Stomach smooth muscle (tissue), 2 donors: ENCODE measurements at regions not wholly inside any gene's neighbourhood (a gene's known extent, or its start where the extent isn't known, plus 50 kb on each side); places are given as distances from the start of the nearest gene placed in this dataset.
"Not testable (repeated sequence)": the region's sequence is repeated elsewhere in the genome, so short reads cannot be mapped to it uniquely, and the experiment has no call there.

ENCODE experiments used
- H3K27ac ChIP-seq: one replicate; pipeline ENCODE4 v1.7.0; 2013; ENCODE audit warnings: mild to moderate bottlenecking, low read length, inconsistent platforms
- H3K27me3 ChIP-seq, 2 donors: one replicate each; pipeline ENCODE4 v1.7.0; 2013; ENCODE audit warnings: low read length in 2 of 2; ENCODE audit not compliant: insufficient read depth in 2 of 2, control insufficient read depth in 1 of 2
- H3K36me3 ChIP-seq, 2 donors: one replicate each; pipeline ENCODE4 v1.7.0; 2013; ENCODE audit warnings: low read length in 2 of 2; ENCODE audit not compliant: control insufficient read depth in 2 of 2, insufficient read depth in 2 of 2
- H3K4me1 ChIP-seq: one replicate; pipeline ENCODE4 v1.7.0; 2013; ENCODE audit warnings: low read length; ENCODE audit not compliant: control insufficient read depth, insufficient read depth
- H3K4me3 ChIP-seq, 2 donors: one replicate each; pipeline ENCODE4 v1.7.0; 2013; ENCODE audit warnings: low read length in 2 of 2
- H3K9ac ChIP-seq, 2 donors: one replicate each; pipeline ENCODE4 v1.7.0; 2013; ENCODE audit warnings: low read length in 2 of 2, mild to moderate bottlenecking in 1 of 2
- H3K9me3 ChIP-seq, 2 donors: one replicate each; pipeline ENCODE4 v1.7.0; 2013; ENCODE audit warnings: low read length in 2 of 2; ENCODE audit not compliant: control insufficient read depth in 2 of 2
- donor health status: healthy.
- donor health status: Pancreatic carcinoma.

DNA sequence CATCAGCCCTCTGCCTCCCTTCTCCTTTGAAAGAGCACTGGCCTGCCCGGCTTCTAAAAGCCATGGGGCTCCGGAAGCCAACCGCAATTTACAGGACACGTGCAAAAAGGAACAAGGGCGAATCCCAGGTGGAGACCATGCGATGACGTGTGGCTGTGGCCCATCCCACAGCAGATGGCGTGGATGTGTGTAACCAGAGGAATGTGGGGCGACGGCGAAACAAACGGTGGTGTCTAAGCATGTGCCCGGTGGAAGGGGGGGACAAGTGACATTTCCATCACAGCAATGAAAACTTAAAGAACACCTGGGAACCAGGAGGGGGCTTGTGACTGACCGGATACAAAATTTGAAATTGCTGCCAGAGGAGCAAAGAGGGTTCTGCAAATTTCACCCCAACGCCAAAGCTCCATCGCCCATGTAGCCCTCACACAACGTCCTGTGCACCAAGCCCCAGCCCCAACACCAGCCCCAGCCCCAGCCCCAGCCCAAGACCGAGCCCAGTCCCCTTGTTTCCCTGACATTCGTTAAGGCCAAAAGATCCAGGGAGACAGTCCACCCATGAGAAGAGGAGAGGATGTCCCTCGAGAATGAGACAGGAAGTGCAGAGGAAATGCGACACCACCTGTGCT, 159.7 kb upstream of the ZNF337 start:
- no peaks in the 10 kb centered on the region for H3K9me3 ChIP-seq
- H3K36me3 ChIP-seq: no peaks in the 10 kb centered on the region
- H3K4me1 ChIP-seq: peaks cover 28% of the 10 kb centered on the region
- no peak overlapping the region for H3K4me3 ChIP-seq
- H3K9ac ChIP-seq: no peak overlapping the region
- peaks cover 2 to 9% of the 10 kb centered on the region in 2 donors for H3K27me3 ChIP-seq
- no peak overlapping the region for H3K27ac ChIP-seq

DNA sequence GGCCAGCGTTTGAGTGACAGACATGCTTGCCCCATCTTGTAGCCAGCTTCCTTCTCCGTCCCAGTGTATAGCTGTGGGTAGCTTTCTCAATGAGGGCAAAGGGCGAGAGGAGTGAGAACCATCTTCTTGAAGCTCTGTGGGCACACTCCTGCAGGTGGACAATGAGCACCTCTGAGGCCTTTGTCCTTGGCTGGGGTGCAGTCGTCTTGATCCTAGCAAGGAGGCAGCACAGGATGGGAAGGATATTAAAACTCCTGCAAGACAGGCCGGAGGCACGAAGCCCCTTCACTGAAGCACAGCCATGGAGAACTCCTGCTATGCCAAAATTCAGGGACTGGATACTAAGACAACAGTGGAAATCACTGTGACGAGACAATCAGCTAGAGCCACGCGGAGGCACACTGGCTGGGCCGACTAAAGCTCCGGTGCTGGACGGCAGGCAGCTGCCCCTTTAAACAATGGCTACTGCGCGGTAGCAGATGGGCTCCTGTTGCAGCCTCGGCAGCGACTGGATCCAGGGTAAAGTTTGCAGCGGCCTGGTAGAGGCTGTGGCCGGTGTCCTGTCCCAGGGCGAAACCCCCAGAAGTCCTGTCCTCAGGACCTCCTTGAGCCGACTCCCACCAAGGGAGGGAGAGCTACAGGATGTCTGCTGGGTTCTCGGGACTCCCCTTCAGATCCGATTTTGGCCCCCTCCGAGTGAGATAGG, 159.0 kb upstream of the ZNF337 start:
- not testable (repeated sequence) for H3K36me3 ChIP-seq, H3K27ac ChIP-seq, H3K27me3 ChIP-seq, H3K9me3 ChIP-seq, H3K9ac ChIP-seq, H3K4me3 ChIP-seq
- H3K4me1 ChIP-seq: peaks cover 24% of the 10 kb centered on the region

DNA sequence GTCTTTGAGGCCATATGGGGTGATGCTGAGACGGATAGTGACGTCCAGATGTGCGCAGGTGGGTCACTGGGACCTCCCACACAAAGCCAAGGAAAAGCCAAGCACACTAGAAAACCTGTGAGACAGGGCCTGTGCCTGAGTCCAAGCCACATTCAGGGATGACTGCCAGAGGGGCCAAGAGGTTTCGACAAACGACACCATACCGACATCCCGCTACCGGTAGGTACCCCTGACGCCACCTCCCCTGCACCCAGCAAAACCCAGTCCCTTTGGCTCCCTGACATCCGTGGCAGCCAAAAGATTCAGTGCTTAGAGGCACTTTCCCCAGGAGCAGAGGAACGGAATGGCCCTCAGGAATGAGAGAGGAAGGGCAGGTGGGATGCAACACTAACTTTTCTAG, 158.0 kb upstream of the ZNF337 start:
- Histone ChIP-seq H3K4me3 (peak overlapping the region; percentile 62 to 76), H3K4me1 (peaks cover 16% of the 10 kb centered on the region)
- not testable (repeated sequence) for H3K27me3 ChIP-seq, H3K27ac ChIP-seq, H3K9me3 ChIP-seq, H3K36me3 ChIP-seq, H3K9ac ChIP-seq

DNA sequence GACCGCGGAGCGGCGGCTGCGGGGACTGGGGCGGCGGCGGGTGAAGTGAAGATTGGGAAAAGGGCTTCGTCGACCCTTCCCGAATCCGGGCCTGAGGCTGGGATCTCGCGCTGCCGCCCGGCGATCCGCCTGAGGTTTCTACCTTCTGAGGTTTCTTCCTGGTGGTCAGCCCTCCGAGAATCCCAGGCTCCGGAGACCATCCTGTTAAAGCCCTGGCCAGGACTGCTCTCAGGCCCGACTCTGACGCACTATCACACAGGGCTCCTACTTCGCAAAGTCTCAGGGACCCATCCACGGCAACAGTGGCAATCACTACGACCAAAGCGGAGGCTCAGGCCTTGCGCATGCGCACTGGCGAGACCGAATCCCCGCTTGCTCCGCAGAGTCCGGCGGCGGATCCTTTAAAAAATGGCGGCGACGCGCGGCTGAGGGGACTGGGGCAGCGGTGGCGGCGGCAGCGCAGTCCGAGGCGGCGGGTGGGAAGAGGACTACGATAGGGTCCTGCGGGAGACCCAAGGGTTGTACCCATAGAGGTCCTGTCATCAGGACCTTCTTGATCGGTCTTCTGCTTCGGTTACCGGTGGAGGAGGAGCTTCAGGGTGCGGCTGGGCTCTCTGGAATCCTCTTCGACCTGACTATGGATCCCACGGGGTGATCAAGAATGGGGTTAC, 157.2 kb upstream of the ZNF337 start:
- peak overlapping the region; percentile 49 for H3K27ac ChIP-seq
- peak overlapping the region; percentile 58 to 72 for H3K9ac ChIP-seq
- H3K9me3 ChIP-seq, H3K27me3 ChIP-seq, H3K36me3 ChIP-seq: not testable (repeated sequence)
- peaks cover 14% of the 10 kb centered on the region for H3K4me1 ChIP-seq
- peak overlapping the region; percentile 62 to 76 for H3K4me3 ChIP-seq

DNA sequence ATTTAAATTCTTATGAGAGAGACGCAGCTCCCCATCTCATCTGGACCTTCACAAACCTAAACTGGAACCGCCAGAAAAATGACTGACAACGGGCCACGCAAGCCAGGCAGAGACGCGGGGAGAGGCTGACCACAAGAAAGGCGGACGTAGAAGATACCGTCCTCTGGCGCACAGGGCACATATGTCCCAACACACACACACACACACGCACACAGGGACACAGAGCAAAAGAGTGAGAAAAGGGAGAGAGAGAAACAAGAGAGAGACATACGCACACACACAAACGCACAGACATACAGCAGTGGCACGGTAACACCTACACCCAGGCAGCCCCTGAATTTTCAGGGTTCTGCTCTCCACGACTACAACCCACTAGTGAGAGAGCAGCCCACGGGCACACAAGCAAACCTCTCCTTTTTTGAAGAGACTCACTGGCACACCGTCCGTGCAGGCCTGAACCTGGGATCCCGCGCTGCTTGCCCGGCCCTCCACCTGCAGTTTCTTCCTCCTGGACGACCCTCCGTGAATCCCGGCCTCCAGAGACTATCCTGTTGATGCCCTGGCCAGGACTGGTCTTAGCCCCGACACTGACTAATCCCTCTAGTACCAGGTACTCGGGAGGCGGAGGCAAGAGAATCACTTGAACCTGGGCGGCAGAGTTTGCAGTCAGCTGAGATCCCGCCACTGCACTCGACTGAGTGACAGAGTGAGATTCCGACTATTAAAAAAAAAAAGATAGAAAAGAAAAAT, 156.5 kb upstream of the ZNF337 start:
- peak overlapping the region; percentile 62 to 76 for H3K4me3 ChIP-seq
- not testable (repeated sequence) for H3K4me1 ChIP-seq, H3K27me3 ChIP-seq

DNA sequence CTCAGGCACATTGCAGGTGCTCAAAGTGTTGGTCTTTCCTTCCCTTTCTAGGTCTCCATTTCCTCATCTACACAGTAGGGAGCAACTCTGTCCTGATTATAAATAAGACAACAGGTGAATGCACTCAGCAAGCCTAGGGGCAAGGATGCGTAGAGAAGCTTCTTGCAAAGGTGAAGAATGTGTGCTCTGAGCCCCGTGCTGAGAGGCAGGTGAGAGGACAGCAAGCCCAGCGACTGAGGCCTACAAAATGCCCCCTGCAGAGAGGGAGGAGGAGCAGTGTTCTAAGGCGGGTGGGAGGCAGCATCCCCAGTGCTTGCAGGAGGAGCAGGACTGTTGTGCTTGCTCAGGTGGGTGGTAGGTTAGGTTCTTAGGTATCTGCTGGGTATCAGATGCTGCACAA, 153.5 kb upstream of the ZNF337 start:
- not testable (repeated sequence) for H3K9ac ChIP-seq, H3K4me1 ChIP-seq, H3K9me3 ChIP-seq, H3K36me3 ChIP-seq, H3K27ac ChIP-seq, H3K4me3 ChIP-seq, H3K27me3 ChIP-seq

More for the DNA sequence above, 156.5 kb upstream of the ZNF337 start:
- H3K27ac ChIP-seq: peak overlapping the region; percentile 49
- not testable (repeated sequence) for H3K9me3 ChIP-seq, H3K36me3 ChIP-seq
- H3K9ac ChIP-seq: peak overlapping the region; percentile 58 to 72

DNA sequence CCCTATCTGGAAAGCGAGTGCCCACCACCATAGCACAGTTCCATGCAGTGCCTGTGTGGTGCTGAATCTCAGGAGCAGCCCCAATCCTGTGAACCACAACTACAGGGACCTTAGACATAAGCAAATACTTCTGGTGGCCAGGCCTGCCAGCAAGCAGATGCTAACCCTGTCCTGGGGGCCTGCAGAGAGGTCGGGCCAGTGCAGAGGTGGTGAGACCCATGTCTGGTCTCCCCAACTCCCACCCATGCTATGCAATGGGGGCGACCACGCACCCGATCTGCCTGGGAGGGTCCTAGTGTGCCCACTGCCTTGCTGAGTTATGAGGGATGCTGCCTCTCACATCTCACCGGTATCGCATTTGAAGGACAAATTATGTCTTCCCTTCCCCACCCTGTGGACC, 151.6 kb upstream of the ZNF337 start:
- Histone ChIP-seq H3K27ac (no peak overlapping the region), H3K36me3 (peaks cover 0 to 3% of the 10 kb centered on the region in 2 donors)

DNA sequence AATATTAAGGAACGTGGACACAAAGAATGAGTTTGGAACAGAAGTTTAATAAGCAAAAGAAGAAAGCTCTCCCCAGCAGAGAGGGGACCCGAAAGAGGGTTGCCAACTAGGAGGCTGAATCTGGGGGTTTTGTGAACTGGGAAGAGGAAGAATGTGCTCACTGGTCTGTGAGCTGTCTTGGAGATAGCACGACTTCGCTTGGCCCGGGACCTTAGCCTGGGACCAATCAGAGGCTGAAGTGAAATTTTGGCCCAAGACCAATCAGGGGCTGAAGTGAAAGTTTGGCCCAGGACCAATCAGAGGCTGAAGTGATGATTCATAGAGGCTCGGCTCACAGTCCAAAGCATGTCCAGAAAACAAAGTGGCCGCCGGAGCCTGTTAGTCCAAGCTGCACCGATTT, 148.0 kb upstream of the ZNF337 start:
- H3K4me1 ChIP-seq, H3K27me3 ChIP-seq, H3K9me3 ChIP-seq, H3K9ac ChIP-seq, H3K4me3 ChIP-seq, H3K36me3 ChIP-seq, H3K27ac ChIP-seq: not testable (repeated sequence)

More for the DNA sequence above, 151.6 kb upstream of the ZNF337 start:
- Histone ChIP-seq H3K27me3 (no peaks in the 10 kb centered on the region), H3K9me3 (no peaks in the 10 kb centered on the region), H3K9ac (no peak overlapping the region), H3K4me3 (no peak overlapping the region), H3K4me1 (peaks cover 5% of the 10 kb centered on the region)

DNA sequence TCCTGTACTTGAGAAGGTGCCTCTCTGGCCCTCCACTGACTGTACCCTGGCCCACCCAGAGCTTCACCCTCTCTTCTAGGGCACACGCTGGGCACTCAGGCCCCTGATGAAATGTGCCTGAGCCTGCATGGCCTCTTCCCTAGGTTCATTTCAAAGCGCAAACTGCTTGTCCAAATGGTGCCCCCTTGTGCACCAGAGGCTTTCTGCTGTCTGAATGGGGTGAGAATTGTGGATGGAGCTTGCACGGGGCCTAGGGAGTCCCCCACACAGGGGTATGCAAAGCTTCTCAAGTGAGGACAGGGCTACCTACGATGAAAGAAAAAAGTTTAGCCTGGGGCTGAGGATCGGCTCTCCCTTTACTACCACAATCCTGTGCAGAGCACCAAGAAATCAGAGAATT, 116.9 kb upstream of the ZNF337 start:
- H3K36me3 ChIP-seq, H3K27me3 ChIP-seq, H3K27ac ChIP-seq, H3K9me3 ChIP-seq, H3K9ac ChIP-seq, H3K4me3 ChIP-seq, H3K4me1 ChIP-seq: not testable (repeated sequence)

DNA sequence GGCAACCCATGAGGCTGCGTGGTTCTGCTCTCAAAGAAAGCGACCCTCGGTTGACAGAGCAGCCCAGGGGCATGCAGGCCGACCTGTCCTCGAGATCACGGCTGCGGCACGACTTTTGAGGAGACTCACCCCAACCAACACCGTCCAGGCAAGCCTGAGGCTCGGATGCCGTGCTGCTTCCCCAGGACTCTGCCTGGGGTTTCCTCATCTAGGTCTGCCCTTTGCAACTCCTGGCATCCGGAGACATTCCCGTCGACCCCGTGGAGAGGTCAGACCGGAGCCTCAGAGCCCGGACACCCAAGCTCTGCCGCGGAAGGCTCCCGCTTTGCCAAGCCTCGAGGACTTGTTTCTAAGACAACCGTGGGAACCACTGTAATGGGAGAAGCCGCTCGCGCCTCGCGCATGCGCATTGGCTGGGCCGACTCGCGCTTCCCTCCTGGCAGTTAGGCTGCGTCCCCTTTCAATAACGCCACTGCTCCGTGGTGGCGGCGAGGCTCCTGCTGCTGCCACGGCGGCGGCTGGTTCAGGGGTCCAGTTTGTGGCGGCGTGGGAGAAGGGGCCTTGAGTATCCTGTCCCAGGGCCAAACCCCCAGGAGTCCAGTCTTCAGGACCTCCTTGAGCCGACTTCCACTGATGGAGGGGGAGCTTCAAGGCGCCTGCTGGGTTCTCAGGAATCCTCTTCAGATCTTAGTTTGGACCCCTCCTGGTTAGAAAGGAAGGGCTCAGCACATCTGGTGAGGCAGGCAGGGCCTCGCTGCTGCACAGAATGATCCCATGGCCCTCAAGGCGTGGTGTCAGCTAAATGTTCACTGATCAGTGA, 101.7 kb upstream of the ZNF337 start:
- H3K4me3 ChIP-seq: not testable (repeated sequence)

More for the DNA sequence above, 101.7 kb upstream of the ZNF337 start:
- H3K4me1 ChIP-seq, H3K27me3 ChIP-seq, H3K9ac ChIP-seq, H3K27ac ChIP-seq, H3K36me3 ChIP-seq, H3K9me3 ChIP-seq: not testable (repeated sequence)
